HG03520 (cell line): ENCODE measurements at regions not wholly inside any gene's neighbourhood (a gene's known extent, or its start where the extent isn't known, plus 50 kb on each side); places are given as distances from the start of the nearest gene placed in this dataset.
"Not testable (repeated sequence)": the region's sequence is repeated elsewhere in the genome, so short reads cannot be mapped to it uniquely, and the experiment has no call there.

Source experiments
- ATAC-seq: cut with Tn5 transposase; IDR thresholded peaks from one replicate; pipeline ENCODE4 v1.9.1; 2021; ENCODE audit warnings: mild to moderate bottlenecking, moderate library complexity; ENCODE audit not compliant: unreplicated experiment

GRCh38 chr4:181757098-181757497 is 486.1 kb upstream of the TENM3 start:
- ATAC-seq: no peak

GRCh38 chr4:181757910-181758660 is 485.1 kb upstream of the TENM3 start:
- ATAC-seq: no peak

- no peak for ATAC-seq
These were observed 482.6 kb upstream of the TENM3 start for GRCh38 chr4:181760560-181760959.

- no peak for ATAC-seq
These were observed 482.0 kb upstream of the TENM3 start for GRCh38 chr4:181761156-181761555.

GRCh38 chr4:181766061-181766548 is 477.1 kb upstream of the TENM3 start:
- no peak for ATAC-seq

- ATAC-seq: no peak
These were observed 472.2 kb upstream of the TENM3 start for GRCh38 chr4:181770971-181771370.

- ATAC-seq: no peak
These were observed 467.9 kb upstream of the TENM3 start for GRCh38 chr4:181775298-181775697.

GRCh38 chr4:181776264-181777054 is 466.7 kb upstream of the TENM3 start:
- no peak for ATAC-seq

- ATAC-seq: no peak
These were observed 465.7 kb upstream of the TENM3 start for GRCh38 chr4:181777518-181777917.

- no peak for ATAC-seq
These were observed 458.3 kb upstream of the TENM3 start for GRCh38 chr4:181784881-181785280.

GRCh38 chr4:181792641-181793040 is 450.6 kb upstream of the TENM3 start:
- no peak for ATAC-seq

GRCh38 chr4:181793096-181793495 is 450.1 kb upstream of the TENM3 start:
- ATAC-seq: no peak

GRCh38 chr4:181796502-181796901 is 446.7 kb upstream of the TENM3 start:
- no peak for ATAC-seq

GRCh38 chr4:181798536-181798935 is 444.7 kb upstream of the TENM3 start:
- no peak for ATAC-seq

GRCh38 chr4:181799561-181800069 is 443.6 kb upstream of the TENM3 start:
- ATAC-seq: no peak

- ATAC-seq: no peak
These were observed 441.0 kb upstream of the TENM3 start for GRCh38 chr4:181802207-181802606.

- no peak for ATAC-seq
These were observed 435.4 kb upstream of the TENM3 start for GRCh38 chr4:181807771-181808170.

- no peak for ATAC-seq
These were observed 432.5 kb upstream of the TENM3 start for GRCh38 chr4:181810711-181811110.

GRCh38 chr4:181811550-181811949 is 431.7 kb upstream of the TENM3 start:
- ATAC-seq: not testable (repeated sequence)

GRCh38 chr4:181819946-181820345 is 423.3 kb upstream of the TENM3 start:
- ATAC-seq: no peak

- no peak for ATAC-seq
These were observed 422.6 kb upstream of the TENM3 start for GRCh38 chr4:181820553-181820952.
